Epithelial cell of proximal tubule (primary cell): ENCODE measurements at regions not wholly inside any gene's neighbourhood (a gene's known extent, or its start where the extent isn't known, plus 50 kb on each side); places are given as distances from the start of the nearest gene placed in this dataset.

Experiments
- DNase-seq: peaks from one replicate; pipeline ENCODE4 v3.0.0-alpha.2; 2011; ENCODE audit warnings: low read depth
- H3K4me3 ChIP-seq: 2 replicates; pipeline ENCODE4 v1.5.1; 2011; ENCODE audit warnings: low read depth, mild to moderate bottlenecking, low read length
- TF ChIP-seq, protein P1 (sequence below): conservative IDR thresholded peaks from 2 replicates; pipeline ENCODE4 v1.5.1; 2012; ENCODE audit warnings: low read depth, mild to moderate bottlenecking, low read length

DNA sequence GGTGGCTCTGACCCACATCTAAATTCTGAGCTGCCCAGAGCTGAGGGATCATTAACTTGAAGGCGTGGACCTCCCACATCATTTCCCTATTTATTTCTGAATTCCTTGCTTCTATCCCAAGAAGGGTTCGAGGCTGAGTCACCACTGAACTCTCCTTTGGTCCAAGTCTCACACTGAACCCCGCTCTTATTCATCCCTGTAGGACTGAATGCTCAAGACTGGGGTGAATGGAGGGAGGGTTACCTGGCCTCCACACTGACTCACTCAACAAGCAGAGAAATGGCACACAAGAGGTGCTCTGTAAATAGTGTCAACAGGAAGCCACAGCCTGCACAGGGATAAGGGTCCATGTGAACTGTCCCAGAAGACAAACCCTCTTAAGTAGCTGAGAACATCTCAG, 79.1 kb upstream of the FSTL4 start:
- TF ChIP-seq, protein P1, sequence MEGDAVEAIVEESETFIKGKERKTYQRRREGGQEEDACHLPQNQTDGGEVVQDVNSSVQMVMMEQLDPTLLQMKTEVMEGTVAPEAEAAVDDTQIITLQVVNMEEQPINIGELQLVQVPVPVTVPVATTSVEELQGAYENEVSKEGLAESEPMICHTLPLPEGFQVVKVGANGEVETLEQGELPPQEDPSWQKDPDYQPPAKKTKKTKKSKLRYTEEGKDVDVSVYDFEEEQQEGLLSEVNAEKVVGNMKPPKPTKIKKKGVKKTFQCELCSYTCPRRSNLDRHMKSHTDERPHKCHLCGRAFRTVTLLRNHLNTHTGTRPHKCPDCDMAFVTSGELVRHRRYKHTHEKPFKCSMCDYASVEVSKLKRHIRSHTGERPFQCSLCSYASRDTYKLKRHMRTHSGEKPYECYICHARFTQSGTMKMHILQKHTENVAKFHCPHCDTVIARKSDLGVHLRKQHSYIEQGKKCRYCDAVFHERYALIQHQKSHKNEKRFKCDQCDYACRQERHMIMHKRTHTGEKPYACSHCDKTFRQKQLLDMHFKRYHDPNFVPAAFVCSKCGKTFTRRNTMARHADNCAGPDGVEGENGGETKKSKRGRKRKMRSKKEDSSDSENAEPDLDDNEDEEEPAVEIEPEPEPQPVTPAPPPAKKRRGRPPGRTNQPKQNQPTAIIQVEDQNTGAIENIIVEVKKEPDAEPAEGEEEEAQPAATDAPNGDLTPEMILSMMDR: no peak
- no peak for DNase-seq
- no peak overlapping the region for H3K4me3 ChIP-seq

- H3K4me3 ChIP-seq: no peak overlapping the region
Observed at GRCh38 chr5:133690746-133691145, 78.4 kb upstream of the FSTL4 start.

DNA sequence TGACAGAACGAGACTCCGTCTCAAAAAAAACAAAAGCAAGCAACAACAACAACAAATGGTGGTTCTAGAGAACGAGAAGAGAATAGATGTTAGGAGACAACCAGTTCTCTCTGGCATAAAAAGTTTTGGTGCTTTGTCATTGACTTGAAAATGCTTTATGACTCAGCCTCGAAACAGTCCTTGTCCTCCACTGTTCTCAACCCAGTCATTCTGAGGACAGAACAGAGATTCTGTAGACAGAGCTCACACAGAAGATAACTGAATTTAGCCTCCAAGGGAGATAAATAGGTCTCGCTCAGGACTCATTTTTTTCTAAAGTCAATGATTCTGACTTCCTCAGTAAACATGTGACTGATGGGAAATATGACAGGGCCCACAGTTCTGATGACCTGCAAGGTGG, 76.0 kb upstream of the FSTL4 start:
- no peak overlapping the region for H3K4me3 ChIP-seq
- DNase-seq: no peak
- TF ChIP-seq, protein P1: no peak

More at GRCh38 chr5:133690746-133691145, 78.4 kb upstream of the FSTL4 start:
- TF ChIP-seq, protein P1: no peak
- DNase-seq: no peak

GRCh38 chr5:133687212-133688061, 75.1 kb upstream of the FSTL4 start:
- no peak overlapping the region for H3K4me3 ChIP-seq
- DNase-seq: no peak
- TF ChIP-seq, protein P1: no peak

DNA sequence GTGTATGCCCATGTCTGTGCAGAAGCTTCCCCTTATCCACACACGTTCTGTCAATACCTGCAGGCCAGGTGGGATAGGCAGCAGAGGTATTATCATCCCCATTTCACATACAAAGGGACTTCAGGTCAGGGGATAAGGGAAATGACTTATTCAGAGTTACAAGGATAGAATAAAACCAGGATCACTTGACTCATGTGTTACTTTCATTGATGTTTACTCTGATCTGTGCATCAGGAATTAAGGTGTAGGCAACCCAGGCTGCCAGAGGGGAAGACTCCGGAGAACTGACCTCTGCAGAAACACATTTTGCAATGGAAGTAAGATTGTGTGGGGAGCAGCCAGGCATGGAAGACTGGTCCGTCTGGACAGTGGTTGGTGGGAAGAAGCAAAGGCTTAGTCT, 74.2 kb upstream of the FSTL4 start:
- TF ChIP-seq, protein P1: no peak
- no peak overlapping the region for H3K4me3 ChIP-seq
- DNase-seq: no peak

- no peak overlapping the region for H3K4me3 ChIP-seq
- TF ChIP-seq, protein P1: no peak
- no peak for DNase-seq
Observed at GRCh38 chr5:133685402-133686018, 73.2 kb upstream of the FSTL4 start.
